ENCODE measurements at regions not wholly inside any gene's neighbourhood (a gene's known extent, or its start where the extent isn't known, plus 50 kb on each side); places are given as distances from the start of the nearest gene placed in this dataset.

DNA sequence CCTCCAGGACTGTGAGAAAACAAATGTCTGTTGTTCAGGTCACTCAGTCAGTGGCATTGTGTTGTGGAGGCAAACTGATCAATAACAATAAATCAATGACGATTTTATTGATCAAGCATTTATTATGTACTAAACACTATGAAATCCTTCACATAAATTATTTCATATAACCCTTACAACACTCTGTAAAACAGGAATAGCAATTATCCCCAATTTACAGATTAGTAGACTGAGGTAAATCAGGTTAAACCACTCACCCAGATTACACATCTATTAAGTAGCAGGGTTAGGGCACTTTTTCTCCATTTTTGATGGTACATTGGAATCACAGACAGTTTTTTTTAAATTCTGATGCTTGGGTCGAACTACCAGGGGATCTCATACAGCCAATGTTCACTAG lies 372.8 kb upstream of the MAF start:
- Histone ChIP-seq H2AFZ (no peak overlapping the region), H3K27ac (no peak overlapping the region), H3K9me3 (ENCODE audit: control insufficient read depth, low read length) (no peaks in the 10 kb centered on the region), H3K4me1 (no peaks in the 10 kb centered on the region), H3K27me3 (ENCODE audit: control insufficient read depth, insufficient read depth, low read length) (no peaks in the 10 kb centered on the region), H3K4me2 (ENCODE audit: low read length) (no peak overlapping the region), H3K9ac (no peak overlapping the region), H3K36me3 (ENCODE audit: control insufficient read depth, insufficient read depth, low read length) (no peaks in the 10 kb centered on the region), H3K4me3 (ENCODE audit: low read depth, low read length) (no peak overlapping the region), H3K79me2 (no peaks in the 10 kb centered on the region)
- TF ChIP-seq, protein P1, sequence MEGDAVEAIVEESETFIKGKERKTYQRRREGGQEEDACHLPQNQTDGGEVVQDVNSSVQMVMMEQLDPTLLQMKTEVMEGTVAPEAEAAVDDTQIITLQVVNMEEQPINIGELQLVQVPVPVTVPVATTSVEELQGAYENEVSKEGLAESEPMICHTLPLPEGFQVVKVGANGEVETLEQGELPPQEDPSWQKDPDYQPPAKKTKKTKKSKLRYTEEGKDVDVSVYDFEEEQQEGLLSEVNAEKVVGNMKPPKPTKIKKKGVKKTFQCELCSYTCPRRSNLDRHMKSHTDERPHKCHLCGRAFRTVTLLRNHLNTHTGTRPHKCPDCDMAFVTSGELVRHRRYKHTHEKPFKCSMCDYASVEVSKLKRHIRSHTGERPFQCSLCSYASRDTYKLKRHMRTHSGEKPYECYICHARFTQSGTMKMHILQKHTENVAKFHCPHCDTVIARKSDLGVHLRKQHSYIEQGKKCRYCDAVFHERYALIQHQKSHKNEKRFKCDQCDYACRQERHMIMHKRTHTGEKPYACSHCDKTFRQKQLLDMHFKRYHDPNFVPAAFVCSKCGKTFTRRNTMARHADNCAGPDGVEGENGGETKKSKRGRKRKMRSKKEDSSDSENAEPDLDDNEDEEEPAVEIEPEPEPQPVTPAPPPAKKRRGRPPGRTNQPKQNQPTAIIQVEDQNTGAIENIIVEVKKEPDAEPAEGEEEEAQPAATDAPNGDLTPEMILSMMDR (IDR thresholded peaks at IDR 0.05): no peak

DNA sequence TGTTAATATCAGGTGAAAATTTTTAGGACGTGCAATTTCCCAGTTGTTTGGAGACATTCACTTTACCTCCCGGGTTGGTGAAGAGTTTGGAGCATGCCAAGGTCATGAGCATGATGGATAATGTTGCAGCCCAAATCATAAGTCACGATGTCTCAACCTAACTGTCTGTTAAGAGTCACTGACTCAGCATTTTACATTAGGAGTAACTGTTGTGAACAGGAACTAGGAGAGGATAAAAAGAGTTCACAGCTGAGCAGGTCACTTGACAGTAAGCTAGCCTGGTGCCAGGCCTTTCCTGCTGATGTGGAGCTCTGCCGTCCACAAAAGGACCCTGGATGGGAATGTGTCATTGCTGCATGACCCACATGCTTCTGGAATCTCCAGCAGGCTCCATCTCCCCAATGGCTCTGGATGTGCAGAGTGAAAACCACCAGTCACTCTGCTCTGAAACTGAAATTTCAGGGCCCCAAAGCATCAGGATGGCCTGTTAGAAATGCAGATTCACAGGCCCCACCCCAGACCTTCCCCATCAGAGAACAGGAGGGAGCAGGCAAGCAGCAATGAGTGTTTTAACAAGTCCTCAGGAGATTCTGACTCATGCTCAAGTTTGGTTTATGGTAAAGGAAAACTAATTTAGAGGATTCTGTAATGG lies 371.6 kb upstream of the MAF start:
- no peak overlapping the region for H3K9ac ChIP-seq
- no peak overlapping the region for H3K27ac ChIP-seq
- no peaks in the 10 kb centered on the region for H3K79me2 ChIP-seq
- H3K4me1 ChIP-seq: no peaks in the 10 kb centered on the region
- no peaks in the 10 kb centered on the region for H3K36me3 ChIP-seq (ENCODE audit: control insufficient read depth, insufficient read depth, low read length)
- no peaks in the 10 kb centered on the region for H3K9me3 ChIP-seq (ENCODE audit: control insufficient read depth, low read length)
- TF ChIP-seq, protein P1 (IDR thresholded peaks at IDR 0.05): no peak
- H3K27me3 ChIP-seq (ENCODE audit: control insufficient read depth, insufficient read depth, low read length): no peaks in the 10 kb centered on the region
- H2AFZ ChIP-seq: no peak overlapping the region
- H3K4me2 ChIP-seq (ENCODE audit: low read length): no peak overlapping the region
- H3K4me3 ChIP-seq (ENCODE audit: low read depth, low read length): no peak overlapping the region

DNA sequence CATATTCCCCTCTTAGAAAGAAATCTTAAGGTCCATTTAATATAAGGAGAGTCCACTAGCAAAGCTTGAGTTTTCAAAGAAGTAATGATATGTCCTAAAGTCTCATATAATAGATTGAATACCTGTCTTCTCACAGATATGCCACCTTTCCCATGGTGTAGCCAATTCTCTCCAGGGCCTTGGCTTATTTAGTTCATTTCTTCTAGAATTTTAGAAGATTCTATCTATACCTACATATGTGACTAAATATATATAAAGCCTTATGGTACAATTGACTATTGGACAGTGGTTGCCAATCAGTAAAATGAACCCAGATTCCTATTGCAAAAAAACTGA lies 370.7 kb upstream of the MAF start:
- TF ChIP-seq, protein P1 (IDR thresholded peaks at IDR 0.05): no peak
- Histone ChIP-seq H3K9me3 (ENCODE audit: control insufficient read depth, low read length) (no peaks in the 10 kb centered on the region), H3K27ac (no peak overlapping the region), H3K4me3 (ENCODE audit: low read depth, low read length) (no peak overlapping the region), H3K4me1 (no peaks in the 10 kb centered on the region), H3K79me2 (no peaks in the 10 kb centered on the region), H3K9ac (no peak overlapping the region), H2AFZ (no peak overlapping the region), H3K36me3 (ENCODE audit: control insufficient read depth, insufficient read depth, low read length) (no peaks in the 10 kb centered on the region), H3K4me2 (ENCODE audit: low read length) (no peak overlapping the region), H3K27me3 (ENCODE audit: control insufficient read depth, insufficient read depth, low read length) (no peaks in the 10 kb centered on the region)

DNA sequence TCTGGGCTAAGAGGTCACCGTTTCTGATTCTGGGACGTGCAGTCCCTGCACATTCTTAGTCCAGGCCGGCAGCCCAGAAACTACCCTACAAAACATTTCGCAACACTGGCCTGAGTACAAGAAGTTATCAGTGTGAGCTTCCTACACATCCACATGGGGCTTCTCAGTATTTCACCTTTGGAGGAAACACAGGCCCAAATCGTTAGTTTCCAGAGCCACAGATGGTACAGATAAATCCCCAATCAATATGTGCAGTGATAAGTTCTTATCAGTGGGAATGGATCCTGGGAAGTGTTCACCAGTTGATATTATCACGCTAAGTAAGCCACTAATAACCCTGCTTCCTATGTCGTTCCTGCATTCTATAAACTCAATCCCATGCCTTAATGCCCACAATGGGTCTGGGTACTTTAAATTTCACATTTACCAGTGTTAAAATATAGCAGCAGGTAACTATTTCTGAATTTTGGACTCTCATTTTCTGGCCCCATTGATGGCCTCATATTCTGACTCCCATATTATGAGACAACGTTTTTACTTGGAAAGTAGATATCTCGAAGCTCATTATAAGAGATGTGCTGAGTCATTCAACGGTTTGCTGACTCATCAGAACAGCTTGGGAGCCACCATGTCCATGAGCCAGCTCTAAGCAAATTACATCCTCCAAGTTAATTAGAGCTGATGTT lies 370.2 kb upstream of the MAF start:
- Histone ChIP-seq H3K4me1 (no peaks in the 10 kb centered on the region), H3K9ac (no peak overlapping the region), H3K79me2 (no peaks in the 10 kb centered on the region), H3K9me3 (ENCODE audit: control insufficient read depth, low read length) (no peaks in the 10 kb centered on the region), H3K27ac (no peak overlapping the region), H2AFZ (no peak overlapping the region), H3K4me3 (ENCODE audit: low read depth, low read length) (no peak overlapping the region), H3K4me2 (ENCODE audit: low read length) (no peak overlapping the region), H3K27me3 (ENCODE audit: control insufficient read depth, insufficient read depth, low read length) (no peaks in the 10 kb centered on the region), H3K36me3 (ENCODE audit: control insufficient read depth, insufficient read depth, low read length) (no peaks in the 10 kb centered on the region)
- TF ChIP-seq, protein P1 (IDR thresholded peaks at IDR 0.05): no peak

DNA sequence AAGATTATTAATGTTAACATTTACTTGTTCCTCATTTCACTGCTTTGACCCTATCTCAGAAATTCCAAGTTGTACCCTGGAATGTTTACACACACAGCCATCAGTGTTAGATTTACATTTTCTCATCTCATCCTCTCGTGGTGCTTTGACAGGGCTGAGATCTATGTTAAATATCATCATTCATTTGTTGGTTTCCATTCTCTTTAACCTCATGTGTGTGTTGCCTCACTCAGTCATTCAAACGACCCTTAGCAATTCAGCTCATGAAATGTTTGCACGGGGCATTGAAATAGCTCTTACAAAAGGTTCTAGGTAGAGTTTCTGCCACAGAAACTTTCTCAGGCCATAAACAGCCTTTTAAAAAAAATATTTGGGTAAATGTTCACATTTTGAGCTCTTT lies 369.6 kb upstream of the MAF start:
- H3K27ac ChIP-seq: no peak overlapping the region

More for the DNA sequence above, 369.6 kb upstream of the MAF start:
- Histone ChIP-seq H3K4me1 (no peaks in the 10 kb centered on the region), H3K4me2 (ENCODE audit: low read length) (no peak overlapping the region), H3K9ac (no peak overlapping the region), H3K4me3 (ENCODE audit: low read depth, low read length) (no peak overlapping the region), H3K79me2 (no peaks in the 10 kb centered on the region), H3K9me3 (ENCODE audit: control insufficient read depth, low read length) (no peaks in the 10 kb centered on the region), H3K27me3 (ENCODE audit: control insufficient read depth, insufficient read depth, low read length) (no peaks in the 10 kb centered on the region), H3K36me3 (ENCODE audit: control insufficient read depth, insufficient read depth, low read length) (no peaks in the 10 kb centered on the region), H2AFZ (no peak overlapping the region)
- TF ChIP-seq, protein P1 (IDR thresholded peaks at IDR 0.05): no peak

All from parathyroid adenoma (tissue), 2 donors.